Fibroblast of villous mesenchyme (primary cell): ENCODE measurements at regions not wholly inside any gene's neighbourhood (a gene's known extent, or its start where the extent isn't known, plus 50 kb on each side); places are given as distances from the start of the nearest gene placed in this dataset.

Experiments used
- DNase-seq: peaks from one replicate; pipeline ENCODE4 v3.0.0-alpha.2; 2010; ENCODE audit warnings: low read depth
- H3K4me3 ChIP-seq: 2 replicates; pipeline ENCODE4 v1.5.1; 2011; ENCODE audit warnings: low read depth, mild to moderate bottlenecking, low read length
- TF ChIP-seq, protein P1 (sequence below): IDR thresholded peaks from 2 replicates; pipeline ENCODE4 v1.5.1; 2012; ENCODE audit warnings: low read depth, mild to moderate bottlenecking, low read length; ENCODE audit not compliant: insufficient read depth

DNA sequence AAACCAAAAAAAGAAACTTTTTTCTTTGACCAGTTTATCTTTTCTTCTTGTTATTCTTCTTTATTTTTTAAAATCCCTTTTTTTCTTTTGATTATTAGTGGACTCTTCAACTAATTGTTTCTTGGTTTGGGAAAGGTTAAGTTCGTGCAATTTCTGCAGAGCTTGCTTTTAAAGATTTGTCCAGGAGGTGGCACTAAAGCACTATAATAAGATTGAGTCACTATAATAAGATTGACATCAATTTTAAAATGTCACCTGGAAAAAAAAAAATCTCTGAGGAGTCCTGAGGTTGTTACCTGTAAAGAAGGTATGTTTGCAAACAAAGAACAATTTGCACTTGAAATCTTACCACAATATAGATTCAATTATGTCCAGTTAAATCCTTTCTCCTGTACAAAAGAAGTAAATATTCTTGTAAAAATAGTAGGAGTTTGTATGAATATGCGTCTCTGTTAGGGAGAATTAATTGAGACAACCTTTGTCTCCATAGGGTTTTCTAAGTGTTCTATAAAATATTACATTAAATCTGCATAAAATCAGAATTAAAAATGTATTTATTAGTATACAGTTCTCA, 166.7 kb downstream of the ADGRL4 start:
- no peak overlapping the region for H3K4me3 ChIP-seq
- peak; percentile 61 for DNase-seq
- TF ChIP-seq, protein P1, sequence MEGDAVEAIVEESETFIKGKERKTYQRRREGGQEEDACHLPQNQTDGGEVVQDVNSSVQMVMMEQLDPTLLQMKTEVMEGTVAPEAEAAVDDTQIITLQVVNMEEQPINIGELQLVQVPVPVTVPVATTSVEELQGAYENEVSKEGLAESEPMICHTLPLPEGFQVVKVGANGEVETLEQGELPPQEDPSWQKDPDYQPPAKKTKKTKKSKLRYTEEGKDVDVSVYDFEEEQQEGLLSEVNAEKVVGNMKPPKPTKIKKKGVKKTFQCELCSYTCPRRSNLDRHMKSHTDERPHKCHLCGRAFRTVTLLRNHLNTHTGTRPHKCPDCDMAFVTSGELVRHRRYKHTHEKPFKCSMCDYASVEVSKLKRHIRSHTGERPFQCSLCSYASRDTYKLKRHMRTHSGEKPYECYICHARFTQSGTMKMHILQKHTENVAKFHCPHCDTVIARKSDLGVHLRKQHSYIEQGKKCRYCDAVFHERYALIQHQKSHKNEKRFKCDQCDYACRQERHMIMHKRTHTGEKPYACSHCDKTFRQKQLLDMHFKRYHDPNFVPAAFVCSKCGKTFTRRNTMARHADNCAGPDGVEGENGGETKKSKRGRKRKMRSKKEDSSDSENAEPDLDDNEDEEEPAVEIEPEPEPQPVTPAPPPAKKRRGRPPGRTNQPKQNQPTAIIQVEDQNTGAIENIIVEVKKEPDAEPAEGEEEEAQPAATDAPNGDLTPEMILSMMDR, result peak; percentile 67
